NCI-H748 (cell line): ENCODE measurements at regions not wholly inside any gene's neighbourhood (a gene's known extent, or its start where the extent isn't known, plus 50 kb on each side); places are given as distances from the start of the nearest gene placed in this dataset.
A peak's percentile ranks its signal among the peaks of the same experiment; 100 is the strongest.
"Not testable (repeated sequence)": the region's sequence is repeated elsewhere in the genome, so short reads cannot be mapped to it uniquely, and the experiment has no call there.

ENCODE experiments used
- DNase-seq: peaks from one replicate; lab custom pipeline; 2025; ENCODE audit not compliant: unreplicated experiment; lab: John Stamatoyannopoulos, UW

GRCh38 chr17:445839-446238 is 93.2 kb upstream of the RPH3AL start, which contains the start of gene RFLNB:
RFLNB (minus strand) TSS chr17:445939.
- DNase-seq, result not testable (repeated sequence)

- DNase-seq, result no peak
Measured at GRCh38 chr17:444879-445454, 92.4 kb upstream of the RPH3AL start.

GRCh38 chr17:443109-443508 is 90.5 kb upstream of the RPH3AL start:
- no peak for DNase-seq

GRCh38 chr17:441155-441950 is 88.7 kb upstream of the RPH3AL start:
- DNase-seq, result peak; percentile 19

- no peak for DNase-seq
Measured at GRCh38 chr17:438191-438590, 85.6 kb upstream of the RPH3AL start.

- DNase-seq, result no peak
Measured at GRCh38 chr17:437545-437944, 84.9 kb upstream of the RPH3AL start.

GRCh38 chr17:436571-436970 is 84.0 kb upstream of the RPH3AL start:
- DNase-seq, result no peak

- not testable (repeated sequence) for DNase-seq
Measured at GRCh38 chr17:432471-432870, 79.9 kb upstream of the RPH3AL start.

GRCh38 chr17:431494-431893 is 78.9 kb upstream of the RPH3AL start:
- DNase-seq, result no peak

GRCh38 chr17:429589-429988 is 77.0 kb upstream of the RPH3AL start:
- no peak for DNase-seq

- DNase-seq, result no peak
Measured at GRCh38 chr17:428414-428813, 75.8 kb upstream of the RPH3AL start.

- DNase-seq, result no peak
Measured at GRCh38 chr17:427891-428290, 75.3 kb upstream of the RPH3AL start.

GRCh38 chr17:427327-427726 is 74.7 kb upstream of the RPH3AL start:
- no peak for DNase-seq

- DNase-seq, result peak; percentile 27
Measured at GRCh38 chr17:422196-422930, 69.8 kb upstream of the RPH3AL start.

- DNase-seq, result no peak
Measured at GRCh38 chr17:420479-421175, 68.0 kb upstream of the RPH3AL start.

- DNase-seq, result no peak
Measured at GRCh38 chr17:419073-419735, 66.6 kb upstream of the RPH3AL start.

- no peak for DNase-seq
Measured at GRCh38 chr17:418421-418751, 65.8 kb upstream of the RPH3AL start.

GRCh38 chr17:417691-418420 is 65.2 kb upstream of the RPH3AL start:
- no peak for DNase-seq

- no peak for DNase-seq
Measured at GRCh38 chr17:416293-417206, 63.9 kb upstream of the RPH3AL start.
